ENCODE measurements at regions not wholly inside any gene's neighbourhood (a gene's known extent, or its start where the extent isn't known, plus 50 kb on each side); places are given as distances from the start of the nearest gene placed in this dataset.

DNA sequence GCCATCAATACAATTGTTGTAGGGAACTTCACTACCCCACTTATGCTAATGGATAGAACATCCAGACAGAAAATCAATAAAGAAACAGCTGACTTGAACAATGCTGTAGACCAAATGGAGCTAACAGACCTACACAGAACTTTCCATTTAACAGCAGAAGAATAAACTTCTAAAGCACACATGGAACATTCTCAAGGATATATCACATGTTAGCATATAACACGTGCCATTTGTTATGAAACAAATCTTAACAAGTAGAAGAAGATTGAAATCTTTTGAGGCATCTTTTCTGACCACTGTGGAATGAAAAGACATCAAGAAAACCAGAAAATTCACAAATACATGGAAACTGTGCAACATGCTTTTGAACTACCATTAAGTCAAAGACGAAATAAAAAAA lies 62.5 kb upstream of the RNU6-8 start:
- no peak for TF ChIP-seq CTCF (IDR thresholded peaks at IDR 0.05; ENCODE audit: low read length, missing control alignments)
- no peak for DNase-seq (ENCODE audit: low read depth)
- no peak overlapping the region for H3K4me3 ChIP-seq (replicated peaks; ENCODE audit: low read depth, low read length)

GRCh38 chr14:32277998-32278397 lies 51.1 kb upstream of the AKAP6 start:
- DNase-seq (ENCODE audit: low read depth): no peak
- no peak overlapping the region for H3K4me3 ChIP-seq (replicated peaks; ENCODE audit: low read depth, low read length)
- TF ChIP-seq CTCF (IDR thresholded peaks at IDR 0.05; ENCODE audit: low read length, missing control alignments): no peak

All from fibroblast of pulmonary artery (primary cell).